K562 (cell line): ENCODE measurements at regions not wholly inside any gene's neighbourhood (a gene's known extent, or its start where the extent isn't known, plus 50 kb on each side); places are given as distances from the start of the nearest gene placed in this dataset.
A peak's percentile ranks its signal among the peaks of the same experiment; 100 is the strongest.

Experiments
- ATAC-seq: fragments of 200-7000 bp; cut with Tn5 transposase; 3 replicates; pipeline ENCODE4 v1.9.1; 2020; ENCODE audit warnings: moderate library complexity
- BruUV-seq: library from RNA; stranded (reverse); fragments of 400-500 nt; replicated peaks from 2 replicates; lab custom pipeline; 2021; lab: Mats Ljungman, UMichigan
- CTCF ChIA-PET: fragments of 300-600 bp; formaldehyde crosslinking; extraction: SDS; loops from one replicate; lab custom pipeline; 2021; ENCODE audit warnings: low intra/inter-chr PET ratio; lab: Yijun Ruan, JAX
- POLR2A ChIA-PET: fragments of 300-600, 350-650 bp; sonication (Branson Sonifier 250); formaldehyde crosslinking; extraction: SDS; loops from one replicate; lab custom pipeline; 2021; ENCODE audit warnings: antibody characterized with exemption, inconsistent platforms; lab: Yijun Ruan, JAX
- DNase-seq, 4 experiments: peaks; one replicate each; pipeline versions ENCODE4 v3.0.0 to v3.0.0-alpha.2; 2011 to 2018; ENCODE audit warnings: low spot score in 3 of 4, mixed read lengths in 3 of 4; ENCODE audit errors: extremely low read depth in 1 of 4
- FAIRE-seq: peaks from 2 replicates; lab custom pipeline; 2011; peaks lifted over from hg19 to GRCh38; lab: Jason Lieb, UNC
- H2AFZ ChIP-seq: 2 replicates; pipeline ENCODE4 v1.6.0; 2011; ENCODE audit warnings: low read depth, low read length, control low read depth, inconsistent platforms
- H3K27ac ChIP-seq: fragments of 200-600 bp; 3 replicates; pipeline ENCODE4 v1.8.0; 2011; ENCODE audit warnings: low read depth, mild to moderate bottlenecking, control low read depth, inconsistent platforms, low read length, moderate library complexity, mixed read lengths; ENCODE audit errors: extremely low read depth
- H3K27me3 ChIP-seq, 2 experiments: fragments of 300-600 bp in 1 of 2; 2 replicates in 1 of 2; 3 replicates in 1 of 2; pipeline versions ENCODE4 v1.6.0 to v1.8.0; 2011; ENCODE audit warnings: inconsistent platforms in 2 of 2, low read length in 2 of 2, mild to moderate bottlenecking in 1 of 2, mixed read lengths in 1 of 2, moderate library complexity in 1 of 2; ENCODE audit not compliant: control insufficient read depth in 2 of 2, insufficient read depth in 2 of 2
- H3K36me3 ChIP-seq: fragments of 300-600 bp; 3 replicates; pipeline ENCODE4 v1.8.0; 2011; ENCODE audit warnings: mild to moderate bottlenecking, low read length, inconsistent platforms; ENCODE audit not compliant: control insufficient read depth, insufficient read depth
- H3K4me1 ChIP-seq, 2 experiments: fragments of 200-600 bp in 1 of 2; replicated peaks in 1 of 2; 2 replicates in 1 of 2; 3 replicates in 1 of 2; pipeline versions ENCODE4 v1.5.1 to v1.8.0; 2011; ENCODE audit warnings: inconsistent platforms in 2 of 2, low read length in 2 of 2, mild to moderate bottlenecking in 1 of 2, mixed read lengths in 1 of 2, moderate library complexity in 1 of 2; ENCODE audit not compliant: control insufficient read depth in 2 of 2, insufficient read depth in 2 of 2
- H3K4me2 ChIP-seq: 2 replicates; pipeline ENCODE4 v1.6.1; 2011; ENCODE audit warnings: low read length, control low read depth, inconsistent platforms, mixed read lengths; ENCODE audit not compliant: insufficient read depth
- H3K4me3 ChIP-seq: fragments of 200-600 bp; sonication (generic), shearing (Covaris generic); 2 replicates; pipeline ENCODE4 v1.5.1; 2016; ENCODE audit warnings: control low read depth, inconsistent platforms
- H3K79me2 ChIP-seq: fragments of 200-600 bp; 3 replicates; pipeline ENCODE4 v1.8.0; 2011; ENCODE audit warnings: low read length, inconsistent platforms; ENCODE audit not compliant: control insufficient read depth, insufficient read depth
- H3K9ac ChIP-seq, 2 experiments: 2 replicates each; pipeline versions ENCODE4 v1.6.0 to v1.6.1; 2011; ENCODE audit warnings: low read depth in 2 of 2, low read length in 2 of 2, control low read depth in 1 of 2, inconsistent platforms in 1 of 2, mild to moderate bottlenecking in 1 of 2, mixed read lengths in 1 of 2; ENCODE audit not compliant: insufficient read depth in 1 of 2
- H3K9me1 ChIP-seq: one replicate; pipeline ENCODE4 v1.6.0; 2011; ENCODE audit warnings: inconsistent platforms, mild to moderate bottlenecking, low read length, moderate library complexity; ENCODE audit not compliant: control insufficient read depth, insufficient read depth
- H3K9me3 ChIP-seq: replicated peaks from 2 replicates; pipeline ENCODE4 v1.5.1; 2011; ENCODE audit warnings: low read depth, low read length, inconsistent platforms; ENCODE audit not compliant: control insufficient read depth, insufficient read depth
- H4K20me1 ChIP-seq: replicated peaks from 2 replicates; pipeline ENCODE4 v1.6.1; 2011; ENCODE audit warnings: low read length, inconsistent platforms, mixed read lengths; ENCODE audit not compliant: control insufficient read depth, insufficient read depth
- FOSL1 ChIP-seq: fragments of 200-800 bp; sonication (Bioruptor generic); conservative IDR thresholded peaks from 2 replicates; pipeline ENCODE4 v1.6.1; 2016; ENCODE audit warnings: missing genetic modification characterization, missing compliant biosample characterization
- MAFF ChIP-seq: IDR thresholded peaks from 2 replicates; pipeline ENCODE4 v1.6.1; 2012; ENCODE audit warnings: low read length, improper control_type of control experiment
- NR2C2 ChIP-seq, 2 experiments: fragments of 200-800 bp in 1 of 2; sonication (Bioruptor generic) in 1 of 2; sonication (generic) in 1 of 2; formaldehyde crosslinking in 1 of 2; IDR thresholded peaks; 2 replicates each; pipeline versions ENCODE4 v1.6.1 to v1.8.0; 2016 to 2022; ENCODE audit warnings: mild to moderate bottlenecking in 1 of 2, missing compliant biosample characterization in 1 of 2, missing genetic modification characterization in 1 of 2, missing genetic modification reagents in 1 of 2
- PRPF4 ChIP-seq: fragments of 200-400 bp; formaldehyde crosslinking; IDR thresholded peaks from one replicate; pipeline ENCODE4 v1.6.1; 2017; ENCODE audit warnings: low read length, low read depth, mild to moderate bottlenecking; ENCODE audit not compliant: insufficient read depth, poor library complexity, severe bottlenecking
- STAT5A ChIP-seq: IDR thresholded peaks from 2 replicates; pipeline ENCODE4 v1.6.1; 2012; ENCODE audit warnings: low read length, inconsistent platforms, borderline replicate concordance
- TFAP4 ChIP-seq: sonication (generic); formaldehyde crosslinking; IDR thresholded peaks from 2 replicates; pipeline ENCODE4 v1.8.0; 2022; ENCODE audit warnings: missing genetic modification reagents, mild to moderate bottlenecking, moderate library complexity, borderline replicate concordance
- ZBTB17 ChIP-seq: fragments of 450-650 bp; formaldehyde crosslinking; IDR thresholded peaks from 2 replicates; pipeline ENCODE4 v1.4.0; 2020; ENCODE audit warnings: mild to moderate bottlenecking
- ZBTB7A ChIP-seq: IDR thresholded peaks from 2 replicates; pipeline ENCODE4 v1.6.1; 2011; ENCODE audit warnings: low read depth, mild to moderate bottlenecking, low read length, moderate library complexity, borderline replicate concordance; ENCODE audit not compliant: control insufficient read depth
- ZNF778 ChIP-seq: fragments of 450-650 bp; formaldehyde crosslinking; IDR thresholded peaks from 2 replicates; pipeline ENCODE4 v1.4.0; 2020; ENCODE audit warnings: mild to moderate bottlenecking, moderate library complexity
- WGBS: fragments of 100-300 bp; shearing (Covaris generic); methylation state at CpG from one replicate; pipeline ENCODE4 v1.1.6; 2016; ENCODE audit warnings: low coverage, mixed read lengths; ENCODE audit not compliant: insufficient coverage; ENCODE audit errors: missing lambda C conversion rate; 5-methylcytosine and 5-hydroxymethylcytosine counted together
- in situ Hi-C: fragments of 300-500 bp; cut with MboI; formaldehyde crosslinking; loops from 4 replicates; pipeline ENCODE4 v1.15.0; 2018; ENCODE audit warnings: inconsistent platforms, mixed read lengths
- intact Hi-C: fragments of 100-400 bp; cut with micrococcal nuclease; formaldehyde crosslinking; loops from 2 replicates; pipeline ENCODE4 v1.14.2; 2022
- TF ChIP-seq, protein P1 (sequence below): sonication (generic); formaldehyde crosslinking; IDR thresholded peaks from 2 replicates; pipeline ENCODE4 v1.8.1; 2023; ENCODE audit warnings: mild to moderate bottlenecking, missing genetic modification reagents

DNA sequence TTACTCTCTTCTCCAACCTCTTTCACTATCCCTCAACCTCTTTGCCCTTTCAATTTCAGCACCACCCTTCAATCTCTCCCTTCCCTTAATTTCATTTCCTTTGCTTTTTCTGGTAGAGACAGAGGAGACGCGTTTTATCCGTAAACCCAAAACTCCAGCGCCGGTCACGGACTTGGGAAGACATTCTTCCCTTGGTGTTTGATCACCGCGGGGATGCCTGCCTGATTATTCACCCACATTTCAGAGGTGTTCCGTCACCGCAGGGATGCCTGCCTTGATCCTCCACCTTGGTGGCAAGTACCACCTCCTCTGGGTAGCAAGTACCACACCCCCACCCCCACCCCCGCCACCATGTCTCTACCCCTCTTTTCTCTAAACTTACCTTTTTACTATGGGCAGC is 669.4 kb upstream of the PKDCC start (continued):
- TF ChIP-seq, protein P1, sequence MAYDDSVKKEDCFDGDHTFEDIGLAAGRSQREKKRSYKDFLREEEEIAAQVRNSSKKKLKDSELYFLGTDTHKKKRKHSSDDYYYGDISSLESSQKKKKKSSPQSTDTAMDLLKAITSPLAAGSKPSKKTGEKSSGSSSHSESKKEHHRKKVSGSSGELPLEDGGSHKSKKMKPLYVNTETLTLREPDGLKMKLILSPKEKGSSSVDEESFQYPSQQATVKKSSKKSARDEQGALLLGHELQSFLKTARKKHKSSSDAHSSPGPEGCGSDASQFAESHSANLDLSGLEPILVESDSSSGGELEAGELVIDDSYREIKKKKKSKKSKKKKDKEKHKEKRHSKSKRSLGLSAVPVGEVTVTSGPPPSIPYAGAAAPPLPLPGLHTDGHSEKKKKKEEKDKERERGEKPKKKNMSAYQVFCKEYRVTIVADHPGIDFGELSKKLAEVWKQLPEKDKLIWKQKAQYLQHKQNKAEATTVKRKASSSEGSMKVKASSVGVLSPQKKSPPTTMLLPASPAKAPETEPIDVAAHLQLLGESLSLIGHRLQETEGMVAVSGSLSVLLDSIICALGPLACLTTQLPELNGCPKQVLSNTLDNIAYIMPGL (CRISPR knock-in tag): no peak
- TF ChIP-seq STAT5A (no peak), TFAP4 (CRISPR knock-in tag) (no peak), NR2C2 (CRISPR knock-in tag; IDR thresholded peaks at IDR 0.05) (no peak), NR2C2 (tag; IDR thresholded peaks at IDR 0.05) (no peak)

DNA sequence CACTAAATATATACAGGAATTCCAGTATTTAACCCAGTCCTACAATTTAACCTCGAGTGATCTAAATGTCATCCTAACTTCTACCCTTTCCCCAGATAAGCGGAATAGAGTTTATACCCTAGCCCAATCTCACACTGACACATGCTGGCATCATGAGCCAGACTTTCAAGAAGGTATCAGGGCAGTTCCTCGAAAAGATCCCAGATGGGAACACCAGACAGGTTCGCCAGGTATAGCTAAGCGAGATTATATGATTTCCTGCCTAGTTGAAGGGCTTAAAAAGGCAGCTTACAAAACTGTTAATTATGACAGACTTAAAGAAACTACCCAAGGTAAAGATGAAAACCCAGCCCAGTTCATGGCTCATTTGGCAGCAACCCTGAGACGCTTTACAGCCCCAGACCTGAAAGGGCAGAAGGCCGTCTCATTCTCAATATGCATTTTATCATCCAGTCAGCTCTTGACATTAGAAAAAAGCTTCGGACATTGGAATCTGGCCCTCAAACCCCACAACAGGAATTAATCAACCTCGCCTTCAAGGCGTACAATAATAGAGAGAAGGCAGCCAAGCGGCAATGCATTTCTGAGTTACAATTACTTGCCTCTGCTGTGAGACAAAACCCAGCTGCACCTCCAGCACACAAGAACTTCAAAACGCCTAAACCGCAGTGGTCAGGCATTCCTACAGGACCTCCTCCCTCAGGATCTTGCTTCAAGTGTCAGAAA is 668.2 kb upstream of the PKDCC start:
- no peak overlapping the region; the same call in 1 of the 2 replicates for H3K4me3 ChIP-seq
- POLR2A ChIA-PET: no interaction called here
- no peaks in the 10 kb centered on the region for H3K9me1 ChIP-seq
- CTCF ChIA-PET: no interaction called here
- no peak overlapping the region for H3K4me2 ChIP-seq
- TF ChIP-seq MAFF: no peak
- no peak for TF ChIP-seq ZNF778 (CRISPR knock-in tag)
- no peak for TF ChIP-seq ZBTB7A
- TF ChIP-seq ZBTB17 (CRISPR knock-in tag): no peak
- no peak for TF ChIP-seq PRPF4
- TF ChIP-seq FOSL1 (tag): no peak
- no peaks in the 10 kb centered on the region for H4K20me1 ChIP-seq
- in situ Hi-C loops (no loop called here), intact Hi-C loops (no loop called here)
- BruUV-seq: no TSS peak
- no peak overlapping the region for H2AFZ ChIP-seq
- H3K4me1 ChIP-seq: no peaks in the 10 kb centered on the region
- H3K27me3 ChIP-seq: no peaks in the 10 kb centered on the region
- no peaks in the 10 kb centered on the region; the same call in 2 of the 3 replicates for H3K79me2 ChIP-seq
- 2% methylated on average over 13 of the region's 13 CpGs for WGBS
- no peaks in the 10 kb centered on the region for H3K9me3 ChIP-seq
- no peaks in the 10 kb centered on the region for H3K36me3 ChIP-seq
- H3K27ac ChIP-seq: no peak overlapping the region
- ATAC-seq (peak; percentile 26), DNase-seq (no peak), FAIRE-seq (no peak)
- H3K9ac ChIP-seq: no peak overlapping the region
